ENCODE measurements at regions not wholly inside any gene's neighbourhood (a gene's known extent, or its start where the extent isn't known, plus 50 kb on each side); places are given as distances from the start of the nearest gene placed in this dataset.

DNA sequence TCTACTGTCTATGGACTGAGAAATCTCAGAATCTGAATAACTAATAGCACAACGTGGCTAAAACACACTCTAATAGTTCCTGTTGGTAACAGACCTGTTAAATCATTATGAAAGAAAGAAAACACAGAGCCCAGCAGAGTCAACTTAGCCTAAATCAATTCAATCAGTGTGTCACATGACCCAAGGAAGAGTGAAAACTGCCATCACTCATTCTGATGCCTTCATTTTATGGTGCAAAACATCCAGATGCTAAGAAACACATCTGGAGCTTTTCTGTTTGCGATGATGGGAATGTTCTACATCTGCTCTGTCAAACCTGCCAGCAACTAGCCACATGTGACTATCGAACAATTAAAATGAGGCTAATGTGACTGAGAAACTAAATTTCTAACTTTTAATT lies 295.7 kb upstream of the TRIB2 start:
- Mint-ChIP-seq H3K27me3 (ENCODE audit: insufficient read depth) (peaks cover 2% of the 10 kb centered on the region), H3K4me1 (ENCODE audit: low read depth) (peaks cover 15% of the 10 kb centered on the region), H3K4me3 (no peak overlapping the region), H3K36me3 (ENCODE audit: low read depth) (no peaks in the 10 kb centered on the region), H3K9me3 (no peaks in the 10 kb centered on the region), H3K27ac (no peak overlapping the region)
- DNase-seq: no peak
- TF ChIP-seq, protein P1, sequence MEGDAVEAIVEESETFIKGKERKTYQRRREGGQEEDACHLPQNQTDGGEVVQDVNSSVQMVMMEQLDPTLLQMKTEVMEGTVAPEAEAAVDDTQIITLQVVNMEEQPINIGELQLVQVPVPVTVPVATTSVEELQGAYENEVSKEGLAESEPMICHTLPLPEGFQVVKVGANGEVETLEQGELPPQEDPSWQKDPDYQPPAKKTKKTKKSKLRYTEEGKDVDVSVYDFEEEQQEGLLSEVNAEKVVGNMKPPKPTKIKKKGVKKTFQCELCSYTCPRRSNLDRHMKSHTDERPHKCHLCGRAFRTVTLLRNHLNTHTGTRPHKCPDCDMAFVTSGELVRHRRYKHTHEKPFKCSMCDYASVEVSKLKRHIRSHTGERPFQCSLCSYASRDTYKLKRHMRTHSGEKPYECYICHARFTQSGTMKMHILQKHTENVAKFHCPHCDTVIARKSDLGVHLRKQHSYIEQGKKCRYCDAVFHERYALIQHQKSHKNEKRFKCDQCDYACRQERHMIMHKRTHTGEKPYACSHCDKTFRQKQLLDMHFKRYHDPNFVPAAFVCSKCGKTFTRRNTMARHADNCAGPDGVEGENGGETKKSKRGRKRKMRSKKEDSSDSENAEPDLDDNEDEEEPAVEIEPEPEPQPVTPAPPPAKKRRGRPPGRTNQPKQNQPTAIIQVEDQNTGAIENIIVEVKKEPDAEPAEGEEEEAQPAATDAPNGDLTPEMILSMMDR (IDR thresholded peaks at IDR 0.05): no peak

DNA sequence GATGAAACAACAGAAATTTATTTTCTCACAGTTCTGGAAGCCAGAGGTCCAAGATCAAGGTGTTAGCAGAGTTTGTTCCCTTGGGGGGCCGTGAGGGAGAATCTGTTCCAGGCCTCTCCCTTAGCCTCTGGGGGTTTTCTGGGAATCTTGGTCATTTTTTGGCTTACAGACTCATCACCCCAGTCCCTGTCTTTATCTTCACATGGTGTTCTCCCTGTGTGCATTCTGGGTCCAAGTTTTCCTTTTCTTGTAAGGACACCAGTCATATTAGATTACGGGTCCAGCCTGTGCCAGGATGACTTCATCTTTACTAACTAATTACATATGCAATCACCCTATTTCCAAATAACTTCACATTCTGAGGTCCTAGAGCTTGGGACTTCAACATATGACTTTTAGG lies 292.5 kb upstream of the TRIB2 start:
- H3K36me3 Mint-ChIP-seq (ENCODE audit: low read depth): no peaks in the 10 kb centered on the region
- H3K4me1 Mint-ChIP-seq (ENCODE audit: low read depth): peaks cover 23% of the 10 kb centered on the region
- H3K4me3 Mint-ChIP-seq: no peak overlapping the region
- H3K27me3 Mint-ChIP-seq (ENCODE audit: insufficient read depth): peaks cover 2% of the 10 kb centered on the region
- DNase-seq: no peak
- TF ChIP-seq, protein P1 (IDR thresholded peaks at IDR 0.05): no peak
- no peaks in the 10 kb centered on the region for H3K9me3 Mint-ChIP-seq
- H3K27ac Mint-ChIP-seq: no peak overlapping the region

DNA sequence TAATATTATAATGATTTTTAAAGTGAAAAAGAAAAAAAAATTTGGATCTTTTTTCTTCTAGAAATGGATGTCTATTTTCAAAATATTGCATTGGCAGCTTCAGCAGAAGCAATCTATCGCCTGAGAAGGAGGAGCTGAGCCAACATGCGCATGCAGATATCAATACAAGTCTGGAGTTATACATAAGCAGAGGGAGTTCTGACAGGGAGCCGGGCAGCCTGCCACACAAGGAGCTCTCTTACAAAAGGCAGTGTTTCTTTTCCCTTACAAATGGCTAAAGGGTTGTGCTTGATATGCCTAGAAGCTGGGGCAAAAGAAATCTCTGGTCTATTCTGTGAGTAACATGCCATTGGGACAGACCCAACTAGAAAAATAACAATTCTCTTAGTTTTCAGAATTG lies 291.9 kb upstream of the TRIB2 start:
- Mint-ChIP-seq H3K4me1 (ENCODE audit: low read depth) (peaks cover 29% of the 10 kb centered on the region), H3K36me3 (ENCODE audit: low read depth) (no peaks in the 10 kb centered on the region), H3K27ac (no peak overlapping the region), H3K4me3 (no peak overlapping the region), H3K9me3 (no peaks in the 10 kb centered on the region), H3K27me3 (ENCODE audit: insufficient read depth) (peaks cover 2% of the 10 kb centered on the region)
- no peak for DNase-seq
- TF ChIP-seq, protein P1 (IDR thresholded peaks at IDR 0.05): no peak

DNA sequence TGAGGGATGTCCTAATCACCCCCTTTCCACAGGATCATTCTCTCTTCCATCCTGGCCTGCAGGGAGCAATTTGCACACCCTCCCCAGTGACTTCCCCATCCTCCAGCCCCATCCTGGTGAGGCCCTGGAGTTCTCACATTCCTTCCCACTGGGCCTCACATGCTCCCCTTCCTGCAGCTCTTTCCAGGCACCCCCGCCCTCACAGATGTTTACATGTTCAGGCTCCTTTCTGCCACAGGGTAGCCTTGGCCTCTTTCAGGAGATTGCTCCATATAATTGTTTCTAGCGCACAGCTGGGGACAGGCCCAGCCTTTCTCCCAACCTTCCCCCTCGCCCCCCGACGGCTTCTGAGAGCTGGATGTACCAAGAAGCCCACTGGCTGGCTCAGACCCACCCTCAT lies 288.4 kb upstream of the TRIB2 start:
- peak overlapping the region; percentile 32 for H3K27ac Mint-ChIP-seq
- no peak for DNase-seq

DNA sequence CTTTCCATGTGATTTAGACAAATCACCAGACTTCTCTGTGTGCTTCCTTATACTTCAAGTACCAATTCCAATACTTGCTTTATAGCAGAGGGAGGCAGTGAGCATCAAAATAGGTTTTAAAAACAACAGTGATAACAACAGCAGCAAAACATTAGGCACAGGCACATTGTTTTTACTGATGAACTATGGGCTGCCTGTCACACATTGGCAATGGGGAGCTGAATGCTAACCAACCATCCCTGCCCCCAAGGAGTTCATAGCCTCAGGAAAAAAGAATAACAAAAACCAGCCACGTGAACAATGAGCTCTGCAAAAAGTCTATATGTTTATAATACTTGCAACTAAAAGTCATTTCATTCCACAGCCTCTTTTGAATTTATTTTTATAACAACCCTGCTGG lies 287.9 kb upstream of the TRIB2 start:
- TF ChIP-seq, protein P1 (IDR thresholded peaks at IDR 0.05): no peak
- Mint-ChIP-seq H3K27me3 (ENCODE audit: insufficient read depth) (no peaks in the 10 kb centered on the region; the same call in 1 of the 2 replicates), H3K4me3 (peak overlapping the region; percentile 8; the same call in 1 of the 2 replicates), H3K36me3 (ENCODE audit: low read depth) (no peaks in the 10 kb centered on the region), H3K9me3 (no peaks in the 10 kb centered on the region), H3K27ac (peak overlapping the region; percentile 32), H3K4me1 (ENCODE audit: low read depth) (peaks cover 56% of the 10 kb centered on the region)
- DNase-seq: peak; percentile 10

More for the DNA sequence above, 288.4 kb upstream of the TRIB2 start:
- no peaks in the 10 kb centered on the region for H3K9me3 Mint-ChIP-seq
- H3K4me3 Mint-ChIP-seq: peak overlapping the region; percentile 8; the same call in 1 of the 2 replicates
- TF ChIP-seq, protein P1 (IDR thresholded peaks at IDR 0.05): no peak
- H3K4me1 Mint-ChIP-seq (ENCODE audit: low read depth): peaks cover 51% of the 10 kb centered on the region
- H3K27me3 Mint-ChIP-seq (ENCODE audit: insufficient read depth): no peaks in the 10 kb centered on the region; the same call in 1 of the 2 replicates
- no peaks in the 10 kb centered on the region for H3K36me3 Mint-ChIP-seq (ENCODE audit: low read depth)

Measured in HFFc6 (cell line).